ENCODE measurements at regions not wholly inside any gene's neighbourhood (a gene's known extent, or its start where the extent isn't known, plus 50 kb on each side); places are given as distances from the start of the nearest gene placed in this dataset.

DNA sequence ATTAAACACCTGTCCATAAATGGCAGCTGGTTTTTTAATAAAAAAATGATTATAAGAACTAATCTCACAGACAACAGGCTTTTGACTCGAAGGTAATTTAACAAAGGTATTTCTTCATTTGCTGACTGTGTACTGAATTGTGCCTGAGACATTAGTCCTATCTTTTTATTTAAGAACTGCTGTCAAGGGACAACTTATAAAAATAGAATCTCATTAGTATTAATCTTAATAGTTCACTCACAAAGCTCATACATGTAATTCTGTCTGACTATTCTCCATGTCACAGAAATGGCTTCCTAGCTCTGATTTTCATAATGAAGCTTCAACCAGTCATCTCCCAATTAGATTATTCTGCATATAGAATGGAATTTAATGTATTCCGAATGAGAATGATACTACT is 276.9 kb upstream of the PDZRN3 start:
- no peak for TF ChIP-seq POLR2AphosphoS5 (IDR thresholded peaks at IDR 0.05; ENCODE audit: low read depth, low read length)
- TF ChIP-seq TAF1 (IDR thresholded peaks at IDR 0.05; ENCODE audit: low read depth, low read length), result no peak
- TF ChIP-seq POLR2A (IDR thresholded peaks at IDR 0.05; ENCODE audit: low read depth, low read length), result no peak

Measured in GM12891 (cell line).